ENCODE measurements at regions not wholly inside any gene's neighbourhood (a gene's known extent, or its start where the extent isn't known, plus 50 kb on each side); places are given as distances from the start of the nearest gene placed in this dataset.

GRCh38 chr10:106226142-106226541, 938.4 kb downstream of the SORCS1 start:
- no peak for TF ChIP-seq CTCF (IDR thresholded peaks at IDR 0.05; ENCODE audit: insufficient read depth, low read length, poor library complexity, severe bottlenecking)

GRCh38 chr10:106224676-106225075, 939.8 kb downstream of the SORCS1 start:
- Histone ChIP-seq H3K4me3 (ENCODE audit: low read depth, low read length) (no peak overlapping the region), H3K36me3 (ENCODE audit: control insufficient read depth, insufficient read depth, low read length) (no peaks in the 10 kb centered on the region), H3K27me3 (ENCODE audit: control insufficient read depth, insufficient read depth, low read length) (no peaks in the 10 kb centered on the region)
- DNase-seq (ENCODE audit: low read depth) = no peak
- no peak for TF ChIP-seq CTCF (IDR thresholded peaks at IDR 0.05; ENCODE audit: insufficient read depth, low read length, poor library complexity, severe bottlenecking)

More at GRCh38 chr10:106226142-106226541, 938.4 kb downstream of the SORCS1 start:
- no peaks in the 10 kb centered on the region for H3K36me3 ChIP-seq (ENCODE audit: control insufficient read depth, insufficient read depth, low read length)
- DNase-seq (ENCODE audit: low read depth) = no peak
- no peaks in the 10 kb centered on the region for H3K27me3 ChIP-seq (ENCODE audit: control insufficient read depth, insufficient read depth, low read length)
- H3K4me3 ChIP-seq (ENCODE audit: low read depth, low read length) = no peak overlapping the region

- no peaks in the 10 kb centered on the region for H3K36me3 ChIP-seq (ENCODE audit: control insufficient read depth, insufficient read depth, low read length)
- H3K4me3 ChIP-seq (ENCODE audit: low read depth, low read length) = no peak overlapping the region
- DNase-seq (ENCODE audit: low read depth) = no peak
- no peaks in the 10 kb centered on the region for H3K27me3 ChIP-seq (ENCODE audit: control insufficient read depth, insufficient read depth, low read length)
- no peak for TF ChIP-seq CTCF (IDR thresholded peaks at IDR 0.05; ENCODE audit: insufficient read depth, low read length, poor library complexity, severe bottlenecking)
Measured at GRCh38 chr10:106217627-106218026, 946.9 kb downstream of the SORCS1 start.

- Histone ChIP-seq H3K27me3 (ENCODE audit: control insufficient read depth, insufficient read depth, low read length) (no peaks in the 10 kb centered on the region), H3K4me3 (ENCODE audit: low read depth, low read length) (no peak overlapping the region), H3K36me3 (ENCODE audit: control insufficient read depth, insufficient read depth, low read length) (no peaks in the 10 kb centered on the region)
- DNase-seq (ENCODE audit: low read depth) = no peak
- no peak for TF ChIP-seq CTCF (IDR thresholded peaks at IDR 0.05; ENCODE audit: insufficient read depth, low read length, poor library complexity, severe bottlenecking)
Measured at GRCh38 chr10:106216085-106216484, 948.4 kb downstream of the SORCS1 start.

- no peak for DNase-seq (ENCODE audit: low read depth)
- H3K27me3 ChIP-seq (ENCODE audit: control insufficient read depth, insufficient read depth, low read length) = no peaks in the 10 kb centered on the region
- TF ChIP-seq CTCF (IDR thresholded peaks at IDR 0.05; ENCODE audit: insufficient read depth, low read length, poor library complexity, severe bottlenecking) = no peak
- no peak overlapping the region for H3K4me3 ChIP-seq (ENCODE audit: low read depth, low read length)
- H3K36me3 ChIP-seq (ENCODE audit: control insufficient read depth, insufficient read depth, low read length) = no peaks in the 10 kb centered on the region
Measured at GRCh38 chr10:106214243-106214642, 950.3 kb downstream of the SORCS1 start.

- Histone ChIP-seq H3K27me3 (ENCODE audit: control insufficient read depth, insufficient read depth, low read length) (no peaks in the 10 kb centered on the region), H3K36me3 (ENCODE audit: control insufficient read depth, insufficient read depth, low read length) (no peaks in the 10 kb centered on the region), H3K4me3 (ENCODE audit: low read depth, low read length) (no peak overlapping the region)
- no peak for TF ChIP-seq CTCF (IDR thresholded peaks at IDR 0.05; ENCODE audit: insufficient read depth, low read length, poor library complexity, severe bottlenecking)
- DNase-seq (ENCODE audit: low read depth) = no peak
Measured at GRCh38 chr10:106213493-106213892, 951.0 kb downstream of the SORCS1 start.
